ENCODE measurements at regions not wholly inside any gene's neighbourhood (a gene's known extent, or its start where the extent isn't known, plus 50 kb on each side); places are given as distances from the start of the nearest gene placed in this dataset.

- CTCF ChIA-PET (ENCODE audit: low intra/inter-chr PET ratio, low total read pairs), result no interaction called here
- H3K27me3 ChIP-seq (ENCODE audit: control insufficient read depth in 1 of 2, insufficient read depth in 2 of 2, low read length in 2 of 2), result peaks cover 2 to 19% of the 10 kb centered on the region in 2 experiments; a peak in 4 of 5 replicates
- TF ChIP-seq SNAI1 (CRISPR knock-in tag; IDR thresholded peaks at IDR 0.05; ENCODE audit: borderline replicate concordance) (no peak), MED13 (CRISPR knock-in tag; IDR thresholded peaks at IDR 0.05) (no peak), ZNF749 (CRISPR knock-in tag; IDR thresholded peaks at IDR 0.05; ENCODE audit: borderline replicate concordance) (no peak), IRF1 (CRISPR knock-in tag; IDR thresholded peaks at IDR 0.05; ENCODE audit: low read depth) (no peak), PRMT3 (CRISPR knock-in tag; IDR thresholded peaks at IDR 0.05; ENCODE audit: borderline replicate concordance, low read depth) (no peak), GLMP (CRISPR knock-in tag; IDR thresholded peaks at IDR 0.05; ENCODE audit: borderline replicate concordance) (no peak), HOXA5 (CRISPR knock-in tag; IDR thresholded peaks at IDR 0.05) (no peak), ZSCAN21 (CRISPR knock-in tag; IDR thresholded peaks at IDR 0.05; ENCODE audit: borderline replicate concordance) (no peak), NFAT5 (CRISPR knock-in tag; IDR thresholded peaks at IDR 0.05) (no peak), CENPX (CRISPR knock-in tag; IDR thresholded peaks at IDR 0.05) (no peak), STAT6 (CRISPR knock-in tag; IDR thresholded peaks at IDR 0.05; ENCODE audit: borderline replicate concordance) (no peak), KLF13 (CRISPR knock-in tag; IDR thresholded peaks at IDR 0.05) (no peak), ZNF746 (CRISPR knock-in tag; IDR thresholded peaks at IDR 0.05) (no peak), MED1 (CRISPR knock-in tag; IDR thresholded peaks at IDR 0.05) (no peak), PLRG1 (conservative IDR thresholded peaks at IDR 0.05) (no peak)
These were observed 189.7 kb downstream of the SP3 start for GRCh38 chr2:173775440-173775839.

More at GRCh38 chr2:173775440-173775839, 189.7 kb downstream of the SP3 start:
- Histone ChIP-seq H3K9ac (ENCODE audit: insufficient read depth, low read depth, low read length) (no peak overlapping the region), H3K79me2 (ENCODE audit: insufficient read depth, low read length) (no peaks in the 10 kb centered on the region), H3K4me2 (ENCODE audit: low read depth, low read length) (no peak overlapping the region), H3K4me1 (ENCODE audit: insufficient read depth, low read length) (no peaks in the 10 kb centered on the region), H3K27ac (ENCODE audit: extremely low read length, insufficient read depth, low read length) (no peak overlapping the region), H2AFZ (ENCODE audit: low read length) (no peak overlapping the region), H4K20me1 (ENCODE audit: insufficient read depth, low read length) (no peaks in the 10 kb centered on the region), H3K36me3 (replicated peaks in 1 of 2; ENCODE audit: control insufficient read depth in 1 of 2, insufficient read depth in 2 of 2, low read length in 2 of 2) (no peaks in the 10 kb centered on the region), H3K9me3 (ENCODE audit: low read length) (no peaks in the 10 kb centered on the region), H3K4me3 (replicated peaks in 1 of 3; ENCODE audit: insufficient read depth in 1 of 3, low read depth in 2 of 3, low read length in 3 of 3) (no peak overlapping the region)
- ATAC-seq (no peak), FAIRE-seq (no peak), DNase-seq (ENCODE audit: low spot score) (no peak)
- in situ Hi-C loops (cut with HindIII; ENCODE audit: extremely low pct_ligation_motif_present, low pct_unique_long_range_greater_than_20kb), result no loop called here
- 30% methylated on average over 2 of the region's 2 CpGs for WGBS (ENCODE audit: low lambda C conversion rate)
- no TSS peak for BruUV-seq (replicated peaks)
- POLR2A ChIA-PET, result no interaction called here
- intact Hi-C loops (cut with micrococcal nuclease; ENCODE audit: unreplicated experiment), result no loop called here

Data from HepG2 (cell line).